Activated CD4-positive, alpha-beta T cell treated with anti-CD3 and anti-CD28 coated beads, Interleukin-2, amount 50 U/mL, for 16 hours (primary cell): ENCODE measurements at regions not wholly inside any gene's neighbourhood (a gene's known extent, or its start where the extent isn't known, plus 50 kb on each side); places are given as distances from the start of the nearest gene placed in this dataset.

Experiments used
- DNase-seq: peaks from one replicate; pipeline ENCODE4 v3.0.0-alpha.2; 2020

DNA sequence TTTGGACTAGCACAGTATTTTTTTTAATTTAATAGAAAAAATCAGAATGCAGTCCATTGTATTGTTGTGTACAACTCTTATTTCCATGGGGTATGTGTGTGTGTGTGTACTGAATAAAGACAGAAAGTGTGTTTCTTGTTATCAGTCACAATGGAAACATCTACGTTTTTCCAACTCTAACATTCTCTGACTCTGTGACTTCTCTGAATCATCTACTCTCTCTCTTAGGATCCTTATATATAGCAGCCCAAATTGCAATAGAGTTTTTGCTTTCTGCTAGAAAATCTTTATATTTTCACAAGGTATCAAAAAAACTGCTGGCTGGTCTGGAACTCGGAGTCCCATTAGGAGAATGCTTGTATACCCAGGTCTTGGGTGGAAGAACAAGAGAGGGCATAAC lies 138.9 kb upstream of the ARID2 start:
- DNase-seq, result no peak

DNA sequence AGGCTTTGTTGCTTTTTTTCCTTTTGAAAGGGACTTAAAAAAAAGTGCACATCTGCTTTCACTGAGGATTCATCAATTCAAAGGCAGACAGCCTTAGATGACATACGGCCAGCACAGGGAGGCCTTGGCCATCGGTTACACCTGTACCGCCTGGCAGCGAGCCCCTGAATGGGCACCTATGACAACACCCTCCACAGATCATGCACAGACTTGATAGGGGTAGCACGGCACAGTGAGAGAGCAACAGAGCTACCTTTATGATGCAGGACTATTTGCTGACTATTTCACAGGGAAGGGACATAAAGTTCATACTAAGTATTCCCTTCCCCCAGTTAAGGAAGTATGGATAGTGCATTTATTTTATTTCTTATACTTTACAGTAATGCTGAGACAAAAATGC lies 137.9 kb upstream of the ARID2 start:
- no peak for DNase-seq

DNA sequence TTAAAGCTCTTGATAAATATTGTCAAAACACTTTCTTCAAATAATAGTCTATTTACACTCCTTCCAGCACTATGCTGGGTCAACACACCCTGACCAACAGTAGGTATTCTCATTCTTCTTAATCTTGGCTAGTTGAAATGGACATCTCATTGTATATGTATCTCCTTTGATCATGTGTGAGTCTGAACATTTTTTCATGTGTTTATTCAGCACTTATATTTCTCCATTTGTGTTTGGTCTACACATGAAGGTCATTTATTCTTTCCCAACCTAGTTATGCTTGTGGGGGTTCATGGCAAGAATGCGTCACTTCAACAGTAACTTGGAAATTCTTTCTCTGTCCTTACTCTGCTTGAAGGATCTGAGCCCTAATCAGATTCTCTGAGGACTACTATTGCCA lies 133.1 kb upstream of the ARID2 start:
- DNase-seq, result no peak

DNA sequence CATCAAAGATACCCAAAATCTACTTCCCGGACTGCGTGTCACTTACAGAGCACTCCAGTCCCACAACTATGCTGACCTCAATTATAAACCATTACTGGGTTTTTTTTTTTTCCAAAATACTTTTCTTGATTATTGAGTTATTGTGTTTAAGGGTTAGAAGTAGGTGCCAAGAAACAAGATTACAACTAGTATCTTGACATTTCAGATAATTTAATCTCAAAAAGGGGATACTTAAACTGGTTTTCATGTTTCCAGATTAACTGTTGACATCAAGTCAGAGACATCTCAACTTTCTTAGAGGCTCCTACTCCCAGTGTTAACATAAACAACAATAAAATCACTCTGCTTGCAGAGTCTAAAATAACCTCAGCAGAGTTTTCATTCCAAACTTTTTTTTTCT lies 131.2 kb upstream of the ARID2 start:
- DNase-seq, result no peak

DNA sequence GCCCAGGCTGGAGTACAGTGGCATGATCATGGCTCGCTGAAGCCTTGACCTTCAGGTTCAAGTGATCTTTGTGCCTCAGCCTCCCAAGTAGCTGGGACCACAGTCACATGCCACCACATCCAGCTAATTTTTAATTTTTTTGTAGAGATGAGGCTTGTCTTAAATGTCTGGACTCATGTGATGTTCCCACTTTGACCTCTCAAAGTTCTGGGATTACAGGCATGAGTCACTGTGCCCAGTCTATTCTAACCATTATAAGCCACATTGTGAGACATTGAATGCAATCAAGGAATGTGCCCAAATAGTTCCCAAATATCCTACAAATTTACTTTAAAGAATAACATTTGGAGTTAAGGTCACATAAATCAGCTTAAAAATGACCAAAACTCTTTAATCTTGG lies 130.7 kb upstream of the ARID2 start:
- no peak for DNase-seq

DNA sequence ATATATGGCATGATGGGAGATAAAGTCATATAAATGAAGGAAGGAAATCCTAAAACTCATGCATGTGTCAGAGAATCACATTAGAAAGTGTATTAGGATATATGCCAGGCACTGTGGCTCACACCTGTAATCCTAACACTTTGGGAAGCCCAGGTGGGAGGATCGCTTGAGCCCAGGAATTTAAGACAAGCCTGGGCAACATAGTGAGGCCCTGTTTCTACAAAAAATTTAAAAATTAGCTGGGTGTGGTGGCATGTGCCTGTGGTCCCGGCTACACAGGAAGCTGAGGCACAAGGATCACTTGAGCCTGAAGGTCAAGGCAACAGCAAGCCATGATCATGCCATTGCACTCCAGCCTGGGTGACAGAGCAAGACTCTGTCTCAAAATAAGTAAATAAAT lies 130.3 kb upstream of the ARID2 start:
- DNase-seq, result no peak

DNA sequence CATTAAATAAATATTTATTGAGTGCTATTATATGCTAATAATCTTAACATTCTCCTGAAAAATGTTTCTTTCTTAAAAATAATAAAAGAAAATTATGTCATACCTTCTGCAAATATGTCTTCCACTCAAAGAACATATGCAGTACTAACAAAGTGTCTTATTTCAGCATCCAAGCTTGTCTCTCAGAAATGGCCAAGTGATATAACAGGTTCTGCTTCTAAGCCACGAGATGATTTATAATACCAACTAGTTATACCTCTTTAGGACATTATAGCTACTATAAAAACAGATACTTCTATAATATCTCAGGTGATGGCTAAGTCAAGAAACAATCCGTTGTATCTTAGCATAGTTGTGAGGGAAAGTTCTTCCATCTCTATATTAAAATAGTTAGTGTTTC lies 128.1 kb upstream of the ARID2 start:
- no peak for DNase-seq

DNA sequence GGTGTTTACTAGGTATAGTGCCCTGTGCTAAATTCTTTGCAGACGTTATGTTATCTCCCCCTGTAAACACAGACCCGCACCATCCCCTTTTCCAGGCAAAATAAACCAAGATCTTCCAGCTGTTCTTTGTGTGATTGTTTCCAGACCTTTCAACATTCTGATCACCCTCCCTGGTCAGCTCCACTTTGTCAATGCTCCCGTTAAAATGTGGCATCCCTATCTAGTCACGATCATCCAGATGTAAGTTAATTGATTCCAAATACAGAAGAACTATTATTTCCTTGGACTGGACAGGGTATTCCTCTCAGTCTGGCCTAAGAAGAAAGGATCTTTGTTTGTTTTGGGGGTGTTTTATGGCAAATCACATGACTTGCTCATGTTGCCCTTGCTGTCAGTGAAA lies 127.6 kb upstream of the ARID2 start:
- no peak for DNase-seq

DNA sequence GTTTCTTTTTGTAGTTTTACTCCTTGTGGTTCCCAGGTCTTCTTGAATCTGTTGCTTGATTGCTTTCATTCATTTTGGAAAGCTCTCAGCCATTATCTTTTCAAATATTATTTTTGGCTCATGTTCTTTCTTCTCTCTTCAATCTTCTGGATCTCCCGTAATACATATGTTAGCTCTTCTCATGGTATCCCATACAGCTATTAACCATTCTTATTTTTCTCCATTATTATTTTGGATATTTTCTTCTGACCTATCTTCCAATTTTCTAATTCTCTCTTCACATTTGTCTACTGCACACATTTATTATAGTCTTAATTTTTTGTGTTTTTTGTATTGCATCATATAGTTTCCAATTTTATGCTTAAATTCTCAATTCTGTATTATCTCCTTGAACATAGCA lies 123.9 kb upstream of the ARID2 start:
- no peak for DNase-seq

DNA sequence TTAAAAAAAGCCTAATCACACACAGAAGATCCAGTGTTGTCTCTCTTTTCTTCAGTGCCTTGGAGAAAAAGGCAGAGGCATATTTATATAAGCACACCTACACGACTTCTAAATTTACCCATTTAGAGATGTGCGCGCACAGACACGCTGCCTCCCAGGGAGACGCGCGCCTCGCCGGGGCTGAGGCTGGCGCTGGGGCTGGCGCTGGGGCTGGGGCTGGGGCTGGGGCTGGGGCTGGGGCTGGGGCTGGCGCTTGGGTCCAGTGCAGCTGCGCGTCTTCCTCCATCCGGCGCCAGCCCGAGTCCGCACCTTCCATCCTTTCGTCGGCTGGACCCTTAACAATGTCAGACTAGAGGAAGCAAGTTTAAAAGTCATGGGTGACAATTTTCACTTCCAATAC lies 118.4 kb upstream of the ARID2 start:
- DNase-seq, result no peak

DNA sequence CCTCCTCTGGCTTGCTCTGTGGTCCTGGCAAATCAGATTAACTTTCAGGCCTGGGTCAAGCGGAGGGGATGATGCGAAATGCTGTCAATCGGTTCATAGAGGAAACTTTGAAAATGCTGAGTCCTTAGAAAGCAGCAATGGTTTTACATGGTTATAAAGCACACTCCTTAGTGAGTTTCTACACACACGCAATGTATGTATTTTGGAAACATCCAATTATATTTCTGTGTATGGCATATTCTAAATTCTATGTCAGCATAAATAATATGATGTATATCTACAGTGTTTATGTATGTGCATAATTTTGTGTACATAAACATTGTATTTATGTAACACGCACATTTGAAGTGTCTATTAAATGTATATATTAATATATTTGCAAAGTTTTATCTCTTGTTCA lies 118.0 kb upstream of the ARID2 start:
- no peak for DNase-seq

DNA sequence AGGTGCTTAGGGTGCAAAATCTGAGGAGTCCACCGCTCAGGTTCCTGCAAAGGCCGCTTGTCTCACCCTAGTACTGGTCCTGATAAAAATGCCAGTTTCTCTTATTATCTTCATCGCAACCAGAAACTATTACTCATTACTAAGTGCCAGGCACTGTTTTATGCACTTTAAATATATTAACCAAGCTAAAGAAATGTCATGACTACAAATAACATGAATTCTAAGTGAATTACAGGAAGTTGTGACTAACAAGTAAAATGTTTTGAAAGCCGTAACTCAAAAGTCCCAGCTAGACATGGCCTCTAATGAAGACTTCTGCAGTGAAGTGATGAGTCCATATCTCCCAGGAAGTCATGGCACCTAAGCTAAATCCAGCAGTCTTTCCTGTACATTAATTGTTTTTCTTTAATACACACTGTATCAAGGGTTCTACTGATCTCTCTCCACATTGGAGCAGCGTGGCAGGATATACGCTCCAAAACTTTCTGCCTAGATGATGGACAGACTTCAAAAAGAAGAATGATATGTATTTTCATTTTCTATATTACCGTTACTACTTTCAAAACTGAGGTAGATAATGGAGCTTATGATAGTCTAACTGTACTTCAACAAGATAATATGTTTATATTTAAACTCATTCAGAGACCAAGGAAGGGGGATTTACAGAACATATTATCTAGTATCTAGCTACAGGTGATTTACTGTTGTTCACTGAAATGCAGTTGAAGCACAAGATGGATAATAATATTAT lies 117.3 kb upstream of the ARID2 start:
- DNase-seq, result peak; percentile 16

DNA sequence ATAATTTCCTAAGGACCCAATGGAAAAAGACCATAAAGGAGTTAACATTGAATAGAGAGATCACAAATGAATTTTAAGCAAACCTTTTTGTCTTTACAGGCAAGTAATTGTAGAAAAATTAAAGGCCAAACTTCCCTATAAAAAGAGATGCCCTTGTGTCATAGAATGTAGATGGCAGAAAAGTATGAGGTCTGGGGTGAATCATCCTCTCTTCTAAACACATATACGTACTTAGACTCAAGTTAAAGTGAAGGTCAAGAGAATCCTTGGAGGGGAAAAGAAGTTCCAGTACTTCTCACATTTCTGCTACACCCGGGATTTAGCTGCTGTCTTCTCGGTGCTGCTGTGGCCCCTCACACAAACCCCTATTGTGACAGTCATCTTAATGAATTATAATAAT lies 116.2 kb upstream of the ARID2 start:
- DNase-seq, result no peak

DNA sequence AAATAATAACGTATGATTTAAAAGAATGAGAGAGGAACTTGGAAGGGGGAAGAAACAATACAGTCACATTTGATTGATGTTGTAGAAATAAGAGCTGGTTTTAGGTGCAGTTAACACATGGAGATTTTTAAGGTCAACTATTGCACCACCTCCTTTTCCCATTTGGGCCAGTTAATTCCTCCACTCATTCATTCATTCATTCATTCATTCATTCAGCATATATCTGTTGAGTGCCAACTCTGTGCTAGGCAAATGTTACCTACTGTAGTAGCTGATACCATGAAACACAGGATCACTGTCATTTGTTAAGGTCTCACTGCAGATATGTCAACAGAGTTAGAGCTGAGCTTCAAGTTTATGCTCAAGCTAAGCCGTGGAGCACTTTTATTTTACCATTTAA lies 115.7 kb upstream of the ARID2 start:
- DNase-seq, result no peak

DNA sequence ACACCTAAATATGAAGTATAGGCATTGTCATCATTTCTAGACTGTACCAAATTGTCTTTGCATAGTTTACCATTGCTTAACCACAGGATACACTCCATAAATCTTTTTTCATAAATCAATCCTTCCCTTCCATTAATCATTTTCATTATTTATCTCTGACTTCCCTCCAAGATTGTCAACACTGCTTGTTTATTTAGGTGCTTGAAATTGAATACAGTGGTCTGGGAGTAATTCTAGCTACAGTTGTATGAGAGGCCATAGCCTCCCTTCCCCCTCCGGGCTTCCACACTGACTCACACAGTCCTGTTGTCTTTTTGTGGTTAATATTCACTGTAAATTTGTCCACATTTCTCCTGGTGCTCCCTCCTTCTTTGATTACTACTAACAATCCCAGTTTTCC lies 114.2 kb upstream of the ARID2 start:
- DNase-seq, result no peak

DNA sequence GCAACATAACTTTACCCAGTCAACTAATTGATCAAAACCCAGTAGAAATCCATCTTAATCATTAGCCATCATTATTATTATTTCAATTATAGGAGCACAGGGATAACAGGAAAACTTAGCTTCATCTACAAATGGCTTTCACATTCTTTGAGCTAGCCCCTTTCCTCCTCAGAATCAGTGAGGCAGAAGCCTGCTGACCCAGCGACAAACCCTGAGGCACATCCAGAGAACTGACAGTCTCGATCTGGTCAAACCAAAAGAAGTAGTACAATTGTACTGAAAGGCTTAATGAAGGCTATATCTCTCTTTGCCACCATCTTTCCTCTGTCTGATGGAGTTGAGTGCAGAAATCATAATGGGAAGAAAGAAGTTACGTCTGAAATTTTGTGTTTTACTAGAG lies 109.8 kb upstream of the ARID2 start:
- DNase-seq, result no peak

DNA sequence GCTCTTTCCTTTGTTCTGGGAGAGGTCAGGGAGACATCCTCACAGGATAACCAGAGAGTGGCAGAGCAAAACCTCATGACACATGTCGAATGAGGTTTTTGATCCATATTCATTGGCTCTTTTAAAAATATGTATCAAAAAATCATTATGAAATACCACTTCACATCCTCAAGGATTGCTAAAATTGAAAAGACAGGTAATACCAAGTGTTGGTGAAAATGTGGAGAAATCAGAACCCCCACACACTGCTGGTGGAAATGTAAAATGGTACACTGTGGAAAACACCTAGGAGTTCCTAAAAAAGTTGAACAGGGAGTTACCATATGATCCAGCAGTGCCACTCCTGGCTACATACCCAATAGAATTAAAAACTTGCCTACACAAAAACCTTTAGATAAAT lies 107.8 kb upstream of the ARID2 start:
- no peak for DNase-seq

DNA sequence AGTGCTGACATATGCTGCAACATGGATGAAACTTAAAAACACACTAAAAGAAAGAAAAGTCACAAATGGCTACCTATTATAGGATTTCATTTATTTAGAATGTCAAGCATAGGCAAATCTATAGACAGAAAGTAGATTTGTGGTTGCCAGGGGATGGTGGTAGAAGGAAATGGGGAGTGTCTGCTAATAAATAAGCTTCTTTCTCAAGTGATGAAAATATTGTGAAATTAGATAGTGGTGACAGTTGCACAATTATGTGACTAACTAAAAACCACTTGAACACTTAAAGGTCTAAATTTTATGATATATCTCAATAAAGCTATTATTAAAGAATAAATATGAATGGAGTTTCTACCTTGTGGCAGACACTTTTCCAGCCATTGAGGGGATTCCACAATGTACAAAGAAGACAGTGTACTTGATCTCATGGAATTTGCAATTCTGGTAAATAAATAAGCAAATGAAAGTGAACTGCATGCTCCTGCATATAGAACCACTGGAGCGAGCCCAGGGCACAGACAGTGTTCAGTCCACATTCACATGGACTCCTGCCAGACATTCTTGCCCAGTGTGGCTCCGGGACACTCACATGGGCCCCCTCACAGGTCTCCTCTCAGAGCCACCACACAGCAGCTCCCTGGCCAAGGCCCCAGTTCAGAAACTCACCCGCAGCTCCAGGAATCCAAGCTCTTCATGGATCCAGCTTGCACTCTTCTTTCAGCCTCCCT lies 107.1 kb upstream of the ARID2 start:
- no peak for DNase-seq

DNA sequence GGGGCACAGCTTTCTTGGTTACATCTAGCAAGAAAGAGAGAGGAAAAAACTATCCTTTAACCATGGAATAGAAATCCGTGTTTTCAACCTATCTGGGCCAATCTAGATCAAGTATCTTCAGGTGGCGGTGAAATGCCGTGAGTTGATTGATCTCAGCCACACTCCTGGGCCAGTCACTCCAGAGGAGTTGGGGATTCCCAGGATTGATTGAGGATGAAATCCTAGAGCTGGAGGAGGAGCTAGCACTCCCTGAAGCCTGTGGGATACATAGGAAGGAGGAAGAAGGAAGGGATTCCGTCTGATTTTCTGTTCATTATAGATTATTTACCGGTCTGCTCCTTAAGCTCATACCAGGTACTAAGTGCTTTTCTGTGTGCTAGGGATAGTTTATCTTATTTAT lies 106.3 kb upstream of the ARID2 start:
- no peak for DNase-seq

DNA sequence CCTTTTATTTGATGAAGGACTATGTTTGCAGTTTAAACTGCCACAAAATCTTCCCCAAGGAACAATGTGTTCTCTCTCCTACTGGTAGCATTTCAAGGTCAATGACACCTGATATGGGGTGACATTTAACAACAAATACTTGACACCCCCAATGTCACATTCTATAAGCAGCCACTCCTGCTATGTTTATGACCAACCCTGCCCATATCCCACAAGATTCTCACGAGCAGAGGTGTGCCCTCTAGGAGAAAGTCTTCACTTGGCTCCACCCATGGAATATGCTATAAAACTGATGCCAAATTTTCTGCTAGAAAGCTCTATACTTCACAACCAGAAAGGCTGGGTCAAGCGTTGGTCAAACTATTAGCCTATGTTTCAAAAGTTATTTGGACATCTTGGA lies 105.6 kb upstream of the ARID2 start:
- no peak for DNase-seq

DNA sequence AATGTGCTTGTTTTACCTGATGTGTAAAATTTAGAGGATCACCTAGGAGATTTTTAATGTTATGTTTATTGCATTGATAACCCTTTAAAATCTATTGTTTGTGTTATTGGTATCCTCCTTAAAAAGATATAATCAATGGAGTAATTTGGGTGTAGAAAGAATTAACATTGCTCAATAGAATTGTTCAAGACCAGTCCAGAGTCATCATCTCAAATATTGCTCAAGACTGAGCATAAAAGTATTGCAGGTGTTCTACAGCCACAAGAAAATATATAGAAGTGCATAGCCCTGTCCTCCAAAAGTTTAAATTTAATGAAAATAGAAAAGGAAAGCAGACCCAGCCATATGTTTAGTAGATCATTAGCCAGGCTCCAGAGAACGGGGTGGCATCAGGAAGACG lies 102.5 kb upstream of the ARID2 start:
- no peak for DNase-seq

DNA sequence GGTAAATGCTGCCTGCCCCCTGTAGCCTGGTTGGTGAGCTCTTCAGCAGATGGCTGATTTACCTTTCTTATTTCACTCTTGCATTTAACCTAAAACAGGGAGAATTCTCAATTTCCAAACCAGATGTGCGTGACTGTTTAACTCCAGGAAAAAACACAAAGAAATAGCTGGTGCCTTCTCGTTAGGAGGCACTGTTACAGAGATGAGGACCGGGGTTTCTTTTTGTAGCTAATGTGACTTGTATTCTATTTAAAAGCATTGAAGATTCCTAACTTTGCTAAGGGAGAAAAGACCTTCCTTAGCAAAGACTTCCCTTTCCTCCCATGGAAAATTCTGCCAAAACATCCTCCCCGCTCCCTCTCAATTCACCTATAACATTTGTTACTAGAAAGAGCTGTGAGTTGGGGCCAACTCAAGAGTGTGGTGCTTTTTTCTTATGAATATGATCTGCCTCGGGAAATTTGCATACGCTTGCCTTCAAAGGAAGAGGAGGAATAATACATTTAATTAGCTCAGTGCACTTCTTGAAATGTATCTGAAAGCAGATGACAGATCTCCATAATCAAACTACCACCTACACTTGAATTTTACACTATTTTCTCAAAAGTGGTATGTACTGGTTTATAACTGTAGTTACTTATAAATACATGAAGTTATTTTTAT lies 102.0 kb upstream of the ARID2 start:
- DNase-seq, result no peak

DNA sequence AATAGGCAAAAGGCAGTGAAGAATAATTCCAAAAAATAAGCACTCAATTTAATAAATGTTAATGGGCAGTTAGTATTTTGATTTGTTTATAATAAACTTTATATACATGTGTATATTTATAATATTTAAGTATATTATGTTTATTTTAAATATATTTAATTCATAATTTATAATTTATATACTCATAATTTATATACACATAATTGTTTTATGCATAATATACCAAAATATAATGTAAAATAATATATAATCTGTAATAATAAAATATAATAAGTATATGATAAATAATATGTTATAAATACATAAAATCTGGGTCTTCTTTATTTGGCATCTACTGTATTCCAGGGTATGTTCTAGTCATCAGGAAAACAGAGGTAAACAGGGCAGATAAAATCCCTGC lies 100.2 kb upstream of the ARID2 start:
- no peak for DNase-seq

DNA sequence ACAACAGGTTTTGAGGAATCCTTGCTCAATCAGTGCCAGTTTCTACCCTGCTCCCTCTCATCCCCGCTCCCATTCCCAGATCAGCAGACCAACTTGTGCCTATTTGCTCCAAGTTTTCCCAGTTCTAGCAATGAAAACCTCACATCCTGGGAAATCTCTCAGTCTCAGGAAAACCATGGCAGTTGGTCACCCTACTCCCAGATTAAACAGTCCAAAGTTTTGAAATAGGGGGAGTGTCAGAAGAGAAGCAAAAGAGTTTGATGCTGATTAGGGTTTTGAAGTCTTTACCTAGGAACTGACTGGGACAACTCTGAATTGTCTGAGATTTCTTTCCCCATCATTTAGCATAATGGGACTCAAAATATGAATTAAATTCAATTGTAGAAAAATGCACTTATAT lies 95.8 kb upstream of the ARID2 start:
- no peak for DNase-seq
